Adrenal gland (tissue), 9 donors: ENCODE measurements at regions not wholly inside any gene's neighbourhood (a gene's known extent, or its start where the extent isn't known, plus 50 kb on each side); places are given as distances from the start of the nearest gene placed in this dataset.

Source experiments
- DNase-seq, 7 donors: peaks; one replicate each; pipeline ENCODE4 v3.0.0-alpha.2; 2019 to 2020
- H3K27ac ChIP-seq, 5 donors: fragments of 200-600 bp; sonication (generic) in 4 of 5; 1 replicate in 3 of 5; 2 replicates in 2 of 5; pipeline versions ENCODE4 v1.5.1 to v1.8.0; 2016 to 2020; ENCODE audit warnings: mild to moderate bottlenecking in 1 of 5
- H3K27me3 ChIP-seq: fragments of 200-600 bp; 2 replicates; pipeline ENCODE4 v1.8.0; 2021
- H3K36me3 ChIP-seq, 2 donors: fragments of 200-600 bp; replicated peaks in 1 of 2; 1 replicate in 1 of 2; 2 replicates in 1 of 2; pipeline versions ENCODE4 v1.5.1 to v1.8.0; 2018 to 2022
- H3K4me1 ChIP-seq, 2 donors: fragments of 200-600 bp; replicated peaks in 1 of 2; 1 replicate in 1 of 2; 2 replicates in 1 of 2; pipeline versions ENCODE4 v1.5.1 to v1.8.0; 2018 to 2021
- H3K4me3 ChIP-seq, 4 donors: fragments of 200-600 bp; sonication (generic) in 3 of 4; one replicate each; pipeline ENCODE4 v1.5.1; 2016 to 2018
- H3K9me3 ChIP-seq, 3 donors: fragments of 200-600 bp; sonication (generic) in 1 of 3; replicated peaks in 1 of 3; 1 replicate in 2 of 3; 2 replicates in 1 of 3; pipeline versions ENCODE4 v1.5.1 to v1.8.0; 2016 to 2021
- POLR2A ChIP-seq, 2 donors: fragments of 450-650 bp; IDR thresholded peaks; one replicate each; pipeline ENCODE4 v1.6.1; 2017; ENCODE audit warnings: antibody characterized with exemption in 2 of 2, mild to moderate bottlenecking in 2 of 2, moderate library complexity in 1 of 2
- WGBS, 4 donors: extraction: QIAGEN DNeasy Blood & Tissue Kit in 2 of 4; methylation state at CpG; one replicate each; pipeline versions ENCODE4 v1.1.5 to v1.1.7; 2013 to 2017; 5-methylcytosine and 5-hydroxymethylcytosine counted together
- intact Hi-C, 2 donors: fragments of 100-400 bp; cut with DNase I; formaldehyde crosslinking; loops; one replicate each; pipeline versions ENCODE4 v1.14.1 to v1.15.0; 2022 to 2023
- TF ChIP-seq, protein P1 (sequence below), 6 experiments: fragments of 450-650 bp in 4 of 6; fragments of 200-600 bp in 2 of 6; sonication (generic) in 1 of 6; IDR thresholded peaks; 1 replicate in 5 of 6; 2 replicates in 1 of 6; pipeline versions ENCODE4 v1.5.1 to v1.8.0; 2016 to 2021; ENCODE audit warnings: antibody characterized with exemption in 6 of 6, mild to moderate bottlenecking in 2 of 6, moderate library complexity in 1 of 6
- donor health status: healthy with polysubstance abuse.
- donor health status: Bipolar disorder and iron deficiency.
- donor health status: DM: yes; HTN: yes; CAD: no.
- donor health status: DM: no; HTN: no; CAD: no.
- donor health status: DM: no; HTN: no; CAD: no.

DNA sequence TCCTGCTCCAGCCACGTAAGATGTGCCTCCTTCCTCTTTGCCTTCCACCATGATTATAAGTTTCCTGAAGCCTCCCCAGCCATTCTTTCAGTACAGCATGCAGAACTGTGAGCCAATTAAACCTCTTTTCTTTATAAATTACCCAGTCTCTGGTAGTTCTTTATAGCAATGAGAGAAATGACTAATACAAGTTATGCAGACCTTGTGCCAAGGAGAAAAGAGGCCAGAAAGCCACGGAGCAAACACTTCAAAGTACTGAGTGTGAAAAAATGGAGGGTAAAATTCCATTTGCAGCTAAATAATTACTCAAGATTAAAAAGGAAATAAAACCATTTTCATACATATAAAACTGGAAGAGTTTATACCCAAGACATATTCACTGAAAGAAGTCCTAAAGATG, 213.6 kb upstream of the LINGO1 start:
- Histone ChIP-seq H3K27me3 (peaks cover 4% of the 10 kb centered on the region), H3K9me3 (no peaks in the 10 kb centered on the region), H3K36me3 (no peaks in the 10 kb centered on the region), H3K27ac (no peak overlapping the region), H3K4me1 (no peaks in the 10 kb centered on the region), H3K4me3 (no peak overlapping the region)
- 24 to 44% (median 42%) methylated on average over 2 of the region's 2 CpGs for WGBS, 4 donors
- intact Hi-C loops, result no loop called here
- TF ChIP-seq POLR2A (IDR thresholded peaks at IDR 0.05), result no peak
- TF ChIP-seq, protein P1, sequence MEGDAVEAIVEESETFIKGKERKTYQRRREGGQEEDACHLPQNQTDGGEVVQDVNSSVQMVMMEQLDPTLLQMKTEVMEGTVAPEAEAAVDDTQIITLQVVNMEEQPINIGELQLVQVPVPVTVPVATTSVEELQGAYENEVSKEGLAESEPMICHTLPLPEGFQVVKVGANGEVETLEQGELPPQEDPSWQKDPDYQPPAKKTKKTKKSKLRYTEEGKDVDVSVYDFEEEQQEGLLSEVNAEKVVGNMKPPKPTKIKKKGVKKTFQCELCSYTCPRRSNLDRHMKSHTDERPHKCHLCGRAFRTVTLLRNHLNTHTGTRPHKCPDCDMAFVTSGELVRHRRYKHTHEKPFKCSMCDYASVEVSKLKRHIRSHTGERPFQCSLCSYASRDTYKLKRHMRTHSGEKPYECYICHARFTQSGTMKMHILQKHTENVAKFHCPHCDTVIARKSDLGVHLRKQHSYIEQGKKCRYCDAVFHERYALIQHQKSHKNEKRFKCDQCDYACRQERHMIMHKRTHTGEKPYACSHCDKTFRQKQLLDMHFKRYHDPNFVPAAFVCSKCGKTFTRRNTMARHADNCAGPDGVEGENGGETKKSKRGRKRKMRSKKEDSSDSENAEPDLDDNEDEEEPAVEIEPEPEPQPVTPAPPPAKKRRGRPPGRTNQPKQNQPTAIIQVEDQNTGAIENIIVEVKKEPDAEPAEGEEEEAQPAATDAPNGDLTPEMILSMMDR (IDR thresholded peaks at IDR 0.05), result no peak
- DNase-seq, result no peak

DNA sequence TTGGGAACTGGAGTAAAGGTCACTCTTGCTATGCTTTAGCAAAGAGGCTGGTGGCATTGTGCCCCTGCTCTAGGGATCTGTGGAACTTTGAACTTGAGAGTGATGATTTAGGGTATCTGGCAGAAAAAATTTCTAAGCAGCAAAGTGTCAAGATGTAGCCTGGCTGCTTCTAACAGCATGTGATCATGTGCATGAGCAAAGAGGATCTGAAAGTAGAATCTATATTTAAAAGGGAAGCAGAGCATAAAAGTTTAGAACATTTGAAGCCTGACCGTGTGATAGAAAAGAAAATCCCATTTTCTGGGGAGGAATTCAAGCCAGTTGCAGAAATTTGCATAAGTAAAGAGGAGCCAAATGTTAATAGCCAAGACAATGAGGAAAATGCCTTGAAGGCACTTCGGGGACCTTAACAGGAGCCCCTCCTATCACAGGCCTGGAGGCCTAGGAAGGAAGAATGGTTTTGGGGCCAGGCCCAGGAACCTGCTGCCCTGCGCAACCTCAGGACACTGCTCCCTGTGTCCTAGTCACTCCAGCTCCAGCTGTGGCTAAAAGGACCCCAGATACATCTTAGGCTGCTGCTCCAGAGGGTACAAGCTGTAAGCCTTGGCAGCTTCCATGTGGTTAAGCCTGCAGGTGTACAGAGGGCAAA, 212.2 kb upstream of the LINGO1 start:
- TF ChIP-seq POLR2A (IDR thresholded peaks at IDR 0.05), result no peak
- TF ChIP-seq, protein P1 (IDR thresholded peaks at IDR 0.05), result no peak
- Histone ChIP-seq H3K4me1 (no peaks in the 10 kb centered on the region), H3K36me3 (no peaks in the 10 kb centered on the region), H3K27me3 (peaks cover 4% of the 10 kb centered on the region), H3K4me3 (no peak overlapping the region), H3K27ac (no peak overlapping the region), H3K9me3 (no peaks in the 10 kb centered on the region)
- DNase-seq, result no peak
- intact Hi-C loops, result no loop called here
- 73 to 89% (median 87%) methylated on average over 3 of the region's 3 CpGs for WGBS, 4 donors

DNA sequence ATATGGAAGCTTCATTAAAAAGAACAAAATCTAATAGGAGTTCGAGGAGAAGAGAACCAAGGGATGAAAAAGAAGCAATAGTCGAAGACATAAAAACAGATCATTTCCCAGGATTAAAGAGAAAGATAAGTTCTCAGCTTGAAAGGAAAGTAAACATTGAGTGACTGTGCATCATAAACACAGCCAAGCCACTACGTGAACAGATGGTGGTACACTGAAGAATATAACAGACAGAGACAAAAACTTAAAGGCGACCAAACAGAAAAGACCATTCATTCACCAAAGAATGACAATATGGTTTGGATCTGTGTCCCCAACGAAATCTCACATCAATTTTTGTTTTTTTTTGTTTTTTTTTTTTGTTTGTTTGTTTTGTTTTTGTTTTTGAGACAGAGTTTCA, 210.8 kb upstream of the LINGO1 start:
- Histone ChIP-seq H3K27me3 (peaks cover 3% of the 10 kb centered on the region), H3K4me3 (no peak overlapping the region), H3K27ac (no peak overlapping the region), H3K9me3 (no peaks in the 10 kb centered on the region), H3K36me3 (no peaks in the 10 kb centered on the region), H3K4me1 (no peaks in the 10 kb centered on the region)
- TF ChIP-seq, protein P1 (IDR thresholded peaks at IDR 0.05), result no peak
- no peak for TF ChIP-seq POLR2A (IDR thresholded peaks at IDR 0.05)
- 58 to 75% (median 66%) methylated on average over 5 of the region's 5 CpGs for WGBS, 4 donors
- no peak for DNase-seq
- intact Hi-C loops, result no loop called here

DNA sequence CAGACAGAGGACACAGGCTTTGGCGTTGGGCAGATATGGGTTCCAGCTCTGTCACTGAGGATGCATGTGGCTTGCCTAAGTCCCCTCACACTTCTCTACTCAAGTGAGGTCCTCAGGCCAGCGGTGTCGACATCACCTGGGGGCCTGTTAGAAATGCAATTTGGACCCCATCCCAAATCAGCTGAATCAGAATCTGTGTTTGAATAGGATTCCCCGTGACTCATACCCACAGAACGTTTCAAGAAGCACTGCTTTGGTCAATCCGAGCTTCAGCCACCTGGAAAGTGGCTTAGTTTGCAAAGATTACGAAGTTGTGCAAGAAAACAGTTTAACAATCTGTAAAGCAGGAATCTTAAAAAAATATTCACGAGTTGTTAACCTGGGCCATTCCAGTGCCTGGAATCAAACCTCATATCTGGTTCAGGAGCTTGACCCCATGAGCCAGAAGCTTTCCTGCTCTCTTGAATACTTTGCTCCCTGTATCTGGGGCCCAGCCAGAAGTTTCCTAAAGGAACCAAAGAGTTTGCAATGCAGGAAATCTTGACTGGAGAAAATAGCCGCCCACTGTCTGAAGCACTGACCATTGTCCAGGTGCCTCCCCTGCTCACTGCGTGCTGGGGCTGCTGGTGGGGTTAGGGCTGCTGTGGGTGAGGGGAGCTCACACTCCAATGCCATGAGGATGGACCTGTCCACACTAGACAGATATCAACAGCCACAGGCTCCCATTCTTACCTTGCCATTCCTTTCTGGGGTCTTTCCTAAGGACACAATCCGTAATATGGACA, 208.5 kb upstream of the LINGO1 start:
- DNase-seq, result peak in 1 of 7 donors; percentile 30
- 58 to 73% (median 68%) methylated on average over 11 of the region's 11 CpGs for WGBS, 4 donors
- no peaks in the 10 kb centered on the region for H3K36me3 ChIP-seq
- H3K4me3 ChIP-seq, result no peak overlapping the region
- TF ChIP-seq, protein P1 (IDR thresholded peaks at IDR 0.05), result no peak
- no peak for TF ChIP-seq POLR2A (IDR thresholded peaks at IDR 0.05)
- no peaks in the 10 kb centered on the region for H3K4me1 ChIP-seq
- H3K27ac ChIP-seq, result no peak overlapping the region
- H3K9me3 ChIP-seq, result no peaks in the 10 kb centered on the region
- H3K27me3 ChIP-seq, result no peaks in the 10 kb centered on the region
- intact Hi-C loops, result no loop called here
